SK-N-SH (cell line): ENCODE measurements at regions not wholly inside any gene's neighbourhood (a gene's known extent, or its start where the extent isn't known, plus 50 kb on each side); places are given as distances from the start of the nearest gene placed in this dataset.

ENCODE experiments used
- CTCF ChIA-PET: fragments of 300-600, 350-600 bp; formaldehyde crosslinking; extraction: SDS; loops from one replicate; lab custom pipeline; 2021; lab: Yijun Ruan, JAX
- POLR2A ChIA-PET: fragments of 350-600 bp; sonication (Branson Sonifier 250); formaldehyde crosslinking; extraction: SDS; loops from one replicate; lab custom pipeline; 2020; ENCODE audit warnings: antibody characterized with exemption, inconsistent platforms; lab: Yijun Ruan, JAX
- DNase-seq: peaks from one replicate; pipeline ENCODE4 v3.0.0; 2012
- H2AFZ ChIP-seq: fragments of 200-600 bp; sonication (generic); 2 replicates; pipeline ENCODE4 v1.8.1; 2016; ENCODE audit warnings: antibody characterized with exemption, mild to moderate bottlenecking, low read depth
- H3F3A ChIP-seq: fragments of 200-600 bp; sonication (generic); replicated peaks from 2 replicates; pipeline ENCODE3; 2016; ENCODE audit warnings: antibody characterized with exemption, mild to moderate bottlenecking; ENCODE audit not compliant: insufficient read depth
- H3K27ac ChIP-seq, 2 experiments: fragments of 200-500 bp in 1 of 2; fragments of 200-600 bp in 1 of 2; sonication (Bioruptor generic) in 1 of 2; sonication (generic), shearing (Covaris generic) in 1 of 2; 2 replicates each; pipeline versions ENCODE4 v1.5.1 to v1.6.1; 2014 to 2016; ENCODE audit warnings: low read depth in 2 of 2, inconsistent platforms in 1 of 2, low read length in 1 of 2, mild to moderate bottlenecking in 1 of 2, mixed read lengths in 1 of 2
- H3K27me3 ChIP-seq: fragments of 200-600 bp; sonication (generic), shearing (Covaris generic); 2 replicates; pipeline ENCODE4 v1.6.1; 2016; ENCODE audit warnings: mixed run types; ENCODE audit not compliant: insufficient read depth
- H3K36me3 ChIP-seq, 2 experiments: fragments of 200-500 bp in 1 of 2; fragments of 200-600 bp in 1 of 2; sonication (Bioruptor generic) in 1 of 2; sonication (generic) in 1 of 2; replicated peaks in 1 of 2; 2 replicates each; pipeline versions ENCODE3 to v1.5.1; 2014 to 2016; ENCODE audit warnings: low read length in 1 of 2, mild to moderate bottlenecking in 1 of 2; ENCODE audit not compliant: insufficient read depth in 2 of 2, control insufficient read depth in 1 of 2
- H3K4me1 ChIP-seq, 2 experiments: fragments of 200-500 bp in 1 of 2; fragments of 200-600 bp in 1 of 2; sonication (Bioruptor generic) in 1 of 2; sonication (generic), shearing (Covaris generic) in 1 of 2; 2 replicates each; pipeline versions ENCODE4 v1.5.1 to v1.6.1; 2014 to 2016; ENCODE audit warnings: low read depth in 1 of 2, low read length in 1 of 2, mixed run types in 1 of 2; ENCODE audit not compliant: insufficient read depth in 2 of 2, control insufficient read depth in 1 of 2
- H3K4me2 ChIP-seq: fragments of 200-600 bp; sonication (generic), shearing (Covaris generic); 2 replicates; pipeline ENCODE4 v1.6.1; 2017; ENCODE audit warnings: mixed run types
- H3K4me3 ChIP-seq, 2 experiments: fragments of 200-500 bp in 1 of 2; fragments of 200-600 bp in 1 of 2; sonication (Bioruptor generic) in 1 of 2; sonication (generic), shearing (Covaris generic) in 1 of 2; 2 replicates each; pipeline versions ENCODE4 v1.5.1 to v1.8.1; 2014 to 2016; ENCODE audit warnings: low read depth in 2 of 2, inconsistent platforms in 1 of 2, low read length in 1 of 2, mild to moderate bottlenecking in 1 of 2, mixed read lengths in 1 of 2, moderate library complexity in 1 of 2
- H3K79me2 ChIP-seq: fragments of 200-600 bp; sonication (generic); 2 replicates; pipeline ENCODE4 v1.8.1; 2017; ENCODE audit warnings: mild to moderate bottlenecking; ENCODE audit not compliant: insufficient read depth
- H3K9ac ChIP-seq: fragments of 200-600 bp; sonication (generic); 2 replicates; pipeline ENCODE4 v1.6.1; 2017; ENCODE audit warnings: mixed run types
- H3K9me2 ChIP-seq: fragments of 200-600 bp; sonication (generic); 2 replicates; pipeline ENCODE4 v1.6.1; 2017; ENCODE audit warnings: mixed run types
- H3K9me3 ChIP-seq: fragments of 200-600 bp; sonication (generic); 2 replicates; pipeline ENCODE4 v1.6.1; 2017; ENCODE audit warnings: mixed run types, mild to moderate bottlenecking, moderate library complexity
- H4K20me1 ChIP-seq: fragments of 200-600 bp; sonication (generic); 2 replicates; pipeline ENCODE4 v1.6.1; 2017; ENCODE audit warnings: mild to moderate bottlenecking, mixed run types; ENCODE audit not compliant: insufficient read depth
- ELF1 ChIP-seq: IDR thresholded peaks from 2 replicates; pipeline ENCODE4 v1.4.0; 2012
- EP300 ChIP-seq, 2 experiments: IDR thresholded peaks; 2 replicates each; pipeline versions ENCODE4 v1.4.0 to v1.6.1; 2012; ENCODE audit warnings: borderline replicate concordance in 1 of 2, low read depth in 1 of 2, low read length in 1 of 2
- EZH2phosphoT487 ChIP-seq: fragments of 200-600 bp; sonication (generic); IDR thresholded peaks from 2 replicates; pipeline ENCODE4 v1.6.1; 2017; ENCODE audit warnings: low read depth, mixed run types, mild to moderate bottlenecking, antibody characterized with exemption, moderate library complexity, borderline replicate concordance
- FOSL2 ChIP-seq: IDR thresholded peaks from 2 replicates; pipeline ENCODE4 v1.4.0; 2012; ENCODE audit warnings: low read depth, mild to moderate bottlenecking, moderate library complexity, borderline replicate concordance
- FOXJ3 ChIP-seq: sonication (generic); formaldehyde crosslinking; IDR thresholded peaks from 2 replicates; pipeline ENCODE4 v1.5.1; 2020; ENCODE audit warnings: mild to moderate bottlenecking, missing genetic modification reagents
- GABPA ChIP-seq: IDR thresholded peaks from 2 replicates; pipeline ENCODE4 v1.4.0; 2012; ENCODE audit warnings: low read depth, mild to moderate bottlenecking
- GATA2 ChIP-seq: sonication (generic); formaldehyde crosslinking; IDR thresholded peaks from 2 replicates; pipeline ENCODE4 v1.5.0; 2020; ENCODE audit warnings: mild to moderate bottlenecking, missing genetic modification reagents
- MXI1 ChIP-seq: IDR thresholded peaks from 2 replicates; pipeline ENCODE4 v1.6.1; 2012; ENCODE audit warnings: mild to moderate bottlenecking, low read depth, low read length, improper control_type of control experiment
- NRF1 ChIP-seq: IDR thresholded peaks from 2 replicates; pipeline ENCODE4 v1.6.1; 2012; ENCODE audit warnings: low read depth, mild to moderate bottlenecking, low read length
- RAD21 ChIP-seq: IDR thresholded peaks from 2 replicates; pipeline ENCODE4 v1.6.1; 2012; ENCODE audit warnings: mild to moderate bottlenecking, low read length
- RFX5 ChIP-seq: IDR thresholded peaks from 2 replicates; pipeline ENCODE4 v1.6.1; 2012; ENCODE audit warnings: mild to moderate bottlenecking, improper control_type of control experiment, low read length
- RXRA ChIP-seq: IDR thresholded peaks from 2 replicates; pipeline ENCODE4 v1.4.0; 2012; ENCODE audit warnings: low read depth, mild to moderate bottlenecking, borderline replicate concordance
- TEAD4 ChIP-seq: IDR thresholded peaks from 2 replicates; pipeline ENCODE4 v1.4.0; 2012; ENCODE audit warnings: mild to moderate bottlenecking, borderline replicate concordance; ENCODE audit not compliant: insufficient read depth
- YY1 ChIP-seq: IDR thresholded peaks from 2 replicates; pipeline ENCODE4 v1.4.0; 2012; ENCODE audit warnings: low read depth, mild to moderate bottlenecking
- WGBS: methylation state at CpG from one replicate; pipeline ENCODE4 v1.1.6; 2017; ENCODE audit warnings: low lambda C conversion rate; 5-methylcytosine and 5-hydroxymethylcytosine counted together
- TF ChIP-seq, protein P1 (sequence below): fragments of 200-600 bp; sonication (generic); IDR thresholded peaks from 2 replicates; pipeline ENCODE4 v1.6.1; 2017; ENCODE audit warnings: antibody characterized with exemption, mild to moderate bottlenecking, moderate library complexity
- TF ChIP-seq, protein P2 (sequence below): IDR thresholded peaks from 2 replicates; pipeline ENCODE4 v1.4.0; 2012; ENCODE audit warnings: low read depth, borderline replicate concordance

DNA sequence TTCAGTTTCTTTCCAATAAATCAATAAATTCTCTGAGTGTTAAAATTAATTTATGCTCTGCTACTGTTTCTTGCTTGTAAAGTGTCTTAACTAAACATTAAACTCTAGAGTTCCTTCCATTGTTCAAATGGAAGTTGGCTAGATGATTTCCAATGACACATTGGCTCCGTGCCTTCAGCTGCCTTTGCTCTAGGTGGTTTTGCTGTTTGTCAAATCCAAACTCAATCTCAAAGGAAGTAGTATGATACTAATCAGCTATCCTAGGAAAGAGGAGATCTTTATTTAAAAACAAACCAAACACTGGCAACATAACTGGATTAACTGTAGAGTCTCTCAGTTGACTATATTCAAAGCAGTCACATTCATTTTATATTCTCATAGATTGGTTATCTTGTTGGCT lies 356.4 kb downstream of the FOXG1 start (continued):
- TF ChIP-seq RFX5: no peak
- no peak for TF ChIP-seq FOSL2
- no peak for TF ChIP-seq NRF1
- no peak for TF ChIP-seq YY1

DNA sequence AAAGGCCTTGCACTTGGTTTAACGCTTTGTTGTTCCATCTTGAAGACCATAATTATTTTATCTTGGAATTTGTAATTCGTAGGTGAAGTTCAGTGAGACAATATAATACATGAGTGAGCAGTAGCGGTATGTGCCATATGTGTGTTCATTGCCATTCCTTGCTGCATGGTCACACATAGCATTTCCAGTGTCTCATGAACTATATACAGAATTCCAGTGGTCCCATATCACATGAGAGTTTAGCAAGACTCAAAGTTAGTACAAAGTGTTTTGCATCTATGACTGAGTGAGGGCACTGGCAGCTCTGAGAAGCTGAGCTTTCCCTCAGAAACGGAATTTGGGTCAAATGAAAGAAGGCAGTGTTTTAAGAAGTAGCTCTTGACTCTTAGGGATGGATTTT lies 359.8 kb downstream of the FOXG1 start:
- Histone ChIP-seq H3K9me2 (no peaks in the 10 kb centered on the region), H3K36me3 (no peaks in the 10 kb centered on the region), H3K4me1 (no peaks in the 10 kb centered on the region), H3K27me3 (no peaks in the 10 kb centered on the region), H3F3A (no peaks in the 10 kb centered on the region), H3K27ac (no peak overlapping the region), H3K9me3 (no peaks in the 10 kb centered on the region), H3K4me2 (no peak overlapping the region), H3K9ac (no peak overlapping the region), H4K20me1 (no peaks in the 10 kb centered on the region), H3K4me3 (no peak overlapping the region), H2AFZ (no peak overlapping the region), H3K79me2 (no peaks in the 10 kb centered on the region)
- 6% methylated on average over 4 of the region's 4 CpGs for WGBS
- ChIA-PET CTCF (no interaction called here), POLR2A (no interaction called here)
- no peak for DNase-seq
- no peak for TF ChIP-seq FOSL2
- no peak for TF ChIP-seq NRF1
- no peak for TF ChIP-seq FOXJ3 (CRISPR knock-in tag)
- no peak for TF ChIP-seq MXI1
- TF ChIP-seq EP300 (IDR thresholded peaks at IDR 0.05; ENCODE audit: borderline replicate concordance in 1 of 2, low read depth in 1 of 2, low read length in 1 of 2): no peak
- no peak for TF ChIP-seq RXRA
- TF ChIP-seq, protein P1, sequence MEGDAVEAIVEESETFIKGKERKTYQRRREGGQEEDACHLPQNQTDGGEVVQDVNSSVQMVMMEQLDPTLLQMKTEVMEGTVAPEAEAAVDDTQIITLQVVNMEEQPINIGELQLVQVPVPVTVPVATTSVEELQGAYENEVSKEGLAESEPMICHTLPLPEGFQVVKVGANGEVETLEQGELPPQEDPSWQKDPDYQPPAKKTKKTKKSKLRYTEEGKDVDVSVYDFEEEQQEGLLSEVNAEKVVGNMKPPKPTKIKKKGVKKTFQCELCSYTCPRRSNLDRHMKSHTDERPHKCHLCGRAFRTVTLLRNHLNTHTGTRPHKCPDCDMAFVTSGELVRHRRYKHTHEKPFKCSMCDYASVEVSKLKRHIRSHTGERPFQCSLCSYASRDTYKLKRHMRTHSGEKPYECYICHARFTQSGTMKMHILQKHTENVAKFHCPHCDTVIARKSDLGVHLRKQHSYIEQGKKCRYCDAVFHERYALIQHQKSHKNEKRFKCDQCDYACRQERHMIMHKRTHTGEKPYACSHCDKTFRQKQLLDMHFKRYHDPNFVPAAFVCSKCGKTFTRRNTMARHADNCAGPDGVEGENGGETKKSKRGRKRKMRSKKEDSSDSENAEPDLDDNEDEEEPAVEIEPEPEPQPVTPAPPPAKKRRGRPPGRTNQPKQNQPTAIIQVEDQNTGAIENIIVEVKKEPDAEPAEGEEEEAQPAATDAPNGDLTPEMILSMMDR: no peak

DNA sequence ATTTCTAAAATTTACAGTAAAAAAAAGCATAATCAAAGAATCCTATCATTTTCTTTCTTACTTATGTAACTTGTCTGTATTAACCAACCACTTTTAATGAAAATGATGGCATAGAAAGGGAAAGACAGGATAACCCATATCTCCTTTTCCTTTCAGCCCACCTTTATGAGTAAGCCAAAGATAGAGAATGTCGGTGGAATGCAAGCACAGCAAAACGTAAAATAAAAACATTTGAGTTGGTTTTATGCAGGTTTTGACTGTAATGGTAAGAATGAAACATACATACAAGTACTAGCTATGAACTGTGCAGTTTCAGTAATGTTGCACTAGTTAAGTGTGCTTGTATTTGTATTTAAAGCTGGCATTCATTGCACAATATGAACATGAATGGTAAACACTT lies 360.3 kb downstream of the FOXG1 start:
- no peaks in the 10 kb centered on the region for H3K27me3 ChIP-seq
- H3K36me3 ChIP-seq: no peaks in the 10 kb centered on the region
- no peak overlapping the region for H3K4me3 ChIP-seq
- POLR2A ChIA-PET: no interaction called here
- no peak overlapping the region for H3K4me2 ChIP-seq
- no peak overlapping the region for H3K9ac ChIP-seq
- H3K9me2 ChIP-seq: no peaks in the 10 kb centered on the region
- H3K79me2 ChIP-seq: no peaks in the 10 kb centered on the region
- no peaks in the 10 kb centered on the region for H3K9me3 ChIP-seq
- no peak for TF ChIP-seq RAD21
- TF ChIP-seq GABPA: no peak
- TF ChIP-seq, protein P2, sequence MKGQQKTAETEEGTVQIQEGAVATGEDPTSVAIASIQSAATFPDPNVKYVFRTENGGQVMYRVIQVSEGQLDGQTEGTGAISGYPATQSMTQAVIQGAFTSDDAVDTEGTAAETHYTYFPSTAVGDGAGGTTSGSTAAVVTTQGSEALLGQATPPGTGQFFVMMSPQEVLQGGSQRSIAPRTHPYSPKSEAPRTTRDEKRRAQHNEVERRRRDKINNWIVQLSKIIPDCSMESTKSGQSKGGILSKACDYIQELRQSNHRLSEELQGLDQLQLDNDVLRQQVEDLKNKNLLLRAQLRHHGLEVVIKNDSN: no peak
- TF ChIP-seq ELF1: no peak
- no peak for TF ChIP-seq MXI1
- TF ChIP-seq YY1: no peak
- no peak for TF ChIP-seq GATA2 (CRISPR knock-in tag)
- TF ChIP-seq EZH2phosphoT487: no peak
- TF ChIP-seq TEAD4: no peak
- TF ChIP-seq FOSL2: no peak
- TF ChIP-seq, all 33 proteins: peak for 0
- Histone ChIP-seq H4K20me1 (no peaks in the 10 kb centered on the region), H3K4me1 (no peaks in the 10 kb centered on the region), H2AFZ (no peak overlapping the region), H3K27ac (no peak overlapping the region), H3F3A (no peaks in the 10 kb centered on the region)
- 4% methylated on average over 2 of the region's 2 CpGs for WGBS
- DNase-seq: no peak
- CTCF ChIA-PET: no interaction called here
